ENCODE measurements at regions not wholly inside any gene's neighbourhood (a gene's known extent, or its start where the extent isn't known, plus 50 kb on each side); places are given as distances from the start of the nearest gene placed in this dataset.

DNA sequence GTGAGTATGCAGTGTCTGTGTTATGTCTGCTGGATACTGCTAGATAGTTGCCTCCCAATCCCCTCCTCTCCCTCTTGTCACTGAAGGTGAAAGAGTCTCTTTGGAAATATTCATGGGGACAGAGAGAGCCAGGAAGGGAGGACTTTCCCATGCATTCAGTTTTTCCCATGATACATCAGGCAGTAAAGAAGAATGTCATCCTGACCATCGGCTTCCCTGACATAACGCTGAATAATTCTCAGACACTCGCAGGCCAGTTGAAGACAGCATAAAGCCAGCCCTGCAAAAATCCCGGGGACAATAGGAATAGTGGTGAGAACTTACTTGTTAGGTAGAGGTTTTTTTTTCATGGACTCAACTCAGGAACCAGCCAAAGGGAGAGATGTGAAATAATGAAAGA, 58.1 kb downstream of the KLF4 start:
- Histone ChIP-seq H3K4me1 (ENCODE audit: low read depth, poor library complexity, severe bottlenecking) (no peaks in the 10 kb centered on the region), H3K36me3 (ENCODE audit: insufficient read depth) (no peaks in the 10 kb centered on the region), H4K20me1 (ENCODE audit: insufficient read depth) (no peaks in the 10 kb centered on the region), H2AFZ (ENCODE audit: low read depth) (no peak overlapping the region), H3K4me2 (no peak overlapping the region), H3K9ac (no peak overlapping the region), H3K79me2 (ENCODE audit: insufficient read depth, low read depth) (no peaks in the 10 kb centered on the region), H3K27me3 (ENCODE audit: insufficient read depth, low read depth) (no peaks in the 10 kb centered on the region), H3K4me3 (IDR thresholded peaks at IDR 0.05; ENCODE audit: insufficient read depth, low read depth, low read length) (no peak overlapping the region), H3K27ac (no peak overlapping the region)
- TF ChIP-seq, protein P1, sequence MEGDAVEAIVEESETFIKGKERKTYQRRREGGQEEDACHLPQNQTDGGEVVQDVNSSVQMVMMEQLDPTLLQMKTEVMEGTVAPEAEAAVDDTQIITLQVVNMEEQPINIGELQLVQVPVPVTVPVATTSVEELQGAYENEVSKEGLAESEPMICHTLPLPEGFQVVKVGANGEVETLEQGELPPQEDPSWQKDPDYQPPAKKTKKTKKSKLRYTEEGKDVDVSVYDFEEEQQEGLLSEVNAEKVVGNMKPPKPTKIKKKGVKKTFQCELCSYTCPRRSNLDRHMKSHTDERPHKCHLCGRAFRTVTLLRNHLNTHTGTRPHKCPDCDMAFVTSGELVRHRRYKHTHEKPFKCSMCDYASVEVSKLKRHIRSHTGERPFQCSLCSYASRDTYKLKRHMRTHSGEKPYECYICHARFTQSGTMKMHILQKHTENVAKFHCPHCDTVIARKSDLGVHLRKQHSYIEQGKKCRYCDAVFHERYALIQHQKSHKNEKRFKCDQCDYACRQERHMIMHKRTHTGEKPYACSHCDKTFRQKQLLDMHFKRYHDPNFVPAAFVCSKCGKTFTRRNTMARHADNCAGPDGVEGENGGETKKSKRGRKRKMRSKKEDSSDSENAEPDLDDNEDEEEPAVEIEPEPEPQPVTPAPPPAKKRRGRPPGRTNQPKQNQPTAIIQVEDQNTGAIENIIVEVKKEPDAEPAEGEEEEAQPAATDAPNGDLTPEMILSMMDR (conservative IDR thresholded peaks at IDR 0.05; ENCODE audit: low read depth, low read length) = no peak

DNA sequence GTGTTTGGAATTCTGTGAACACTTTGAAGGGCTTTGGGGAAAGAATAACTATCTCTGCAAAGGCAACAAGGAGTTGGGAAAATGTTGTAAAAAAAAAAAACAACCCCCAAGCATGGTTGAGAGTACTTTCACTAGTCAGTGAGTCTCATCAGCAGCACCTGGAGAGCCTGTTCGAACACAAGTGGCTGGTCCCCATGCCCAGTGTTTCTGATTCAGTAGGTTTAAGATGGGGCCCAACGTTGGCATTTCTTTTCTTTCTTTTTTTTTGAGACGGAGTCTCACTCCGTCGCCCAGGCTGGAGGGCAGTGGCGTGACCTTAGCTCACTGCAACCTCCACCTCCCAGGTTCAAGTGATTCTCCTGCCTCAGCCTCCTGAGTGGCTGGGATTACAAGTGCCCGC, 59.5 kb downstream of the KLF4 start:
- TF ChIP-seq, protein P1 (conservative IDR thresholded peaks at IDR 0.05; ENCODE audit: low read depth, low read length) = no peak
- Histone ChIP-seq H3K4me1 (ENCODE audit: low read depth, poor library complexity, severe bottlenecking) (no peaks in the 10 kb centered on the region), H2AFZ (ENCODE audit: low read depth) (no peak overlapping the region), H3K4me3 (IDR thresholded peaks at IDR 0.05; ENCODE audit: insufficient read depth, low read depth, low read length) (no peak overlapping the region), H3K9ac (no peak overlapping the region), H3K27ac (no peak overlapping the region), H4K20me1 (ENCODE audit: insufficient read depth) (no peaks in the 10 kb centered on the region), H3K79me2 (ENCODE audit: insufficient read depth, low read depth) (no peaks in the 10 kb centered on the region), H3K4me2 (no peak overlapping the region), H3K36me3 (ENCODE audit: insufficient read depth) (no peaks in the 10 kb centered on the region), H3K27me3 (ENCODE audit: insufficient read depth, low read depth) (no peaks in the 10 kb centered on the region)

DNA sequence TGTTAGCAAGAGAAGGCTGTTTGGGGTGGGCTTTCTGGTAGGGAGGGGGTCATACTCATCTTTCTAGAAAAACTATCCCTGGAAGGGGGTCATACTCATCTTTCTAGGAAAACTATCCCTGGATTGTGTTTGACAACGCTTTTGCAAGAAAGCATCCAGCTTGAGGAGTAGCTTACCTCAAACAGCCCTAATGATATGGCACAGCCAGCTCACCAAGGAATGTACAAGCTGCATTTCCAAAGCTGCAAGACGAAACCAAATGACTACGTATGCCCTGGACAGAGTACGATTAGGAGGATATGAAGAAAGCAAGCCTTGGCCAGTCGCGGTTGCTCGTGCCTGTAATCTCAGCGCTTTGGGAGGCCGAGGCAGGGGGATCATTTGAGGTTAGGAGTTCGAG, 63.4 kb downstream of the KLF4 start:
- Histone ChIP-seq H3K27me3 (ENCODE audit: insufficient read depth, low read depth) (no peaks in the 10 kb centered on the region), H3K79me2 (ENCODE audit: insufficient read depth, low read depth) (no peaks in the 10 kb centered on the region), H3K4me2 (no peak overlapping the region), H2AFZ (ENCODE audit: low read depth) (no peak overlapping the region), H3K4me3 (IDR thresholded peaks at IDR 0.05; ENCODE audit: insufficient read depth, low read depth, low read length) (no peak overlapping the region), H3K9ac (no peak overlapping the region), H4K20me1 (ENCODE audit: insufficient read depth) (no peaks in the 10 kb centered on the region), H3K4me1 (ENCODE audit: low read depth, poor library complexity, severe bottlenecking) (no peaks in the 10 kb centered on the region), H3K36me3 (ENCODE audit: insufficient read depth) (no peaks in the 10 kb centered on the region), H3K27ac (no peak overlapping the region)
- TF ChIP-seq, protein P1 (conservative IDR thresholded peaks at IDR 0.05; ENCODE audit: low read depth, low read length) = no peak

DNA sequence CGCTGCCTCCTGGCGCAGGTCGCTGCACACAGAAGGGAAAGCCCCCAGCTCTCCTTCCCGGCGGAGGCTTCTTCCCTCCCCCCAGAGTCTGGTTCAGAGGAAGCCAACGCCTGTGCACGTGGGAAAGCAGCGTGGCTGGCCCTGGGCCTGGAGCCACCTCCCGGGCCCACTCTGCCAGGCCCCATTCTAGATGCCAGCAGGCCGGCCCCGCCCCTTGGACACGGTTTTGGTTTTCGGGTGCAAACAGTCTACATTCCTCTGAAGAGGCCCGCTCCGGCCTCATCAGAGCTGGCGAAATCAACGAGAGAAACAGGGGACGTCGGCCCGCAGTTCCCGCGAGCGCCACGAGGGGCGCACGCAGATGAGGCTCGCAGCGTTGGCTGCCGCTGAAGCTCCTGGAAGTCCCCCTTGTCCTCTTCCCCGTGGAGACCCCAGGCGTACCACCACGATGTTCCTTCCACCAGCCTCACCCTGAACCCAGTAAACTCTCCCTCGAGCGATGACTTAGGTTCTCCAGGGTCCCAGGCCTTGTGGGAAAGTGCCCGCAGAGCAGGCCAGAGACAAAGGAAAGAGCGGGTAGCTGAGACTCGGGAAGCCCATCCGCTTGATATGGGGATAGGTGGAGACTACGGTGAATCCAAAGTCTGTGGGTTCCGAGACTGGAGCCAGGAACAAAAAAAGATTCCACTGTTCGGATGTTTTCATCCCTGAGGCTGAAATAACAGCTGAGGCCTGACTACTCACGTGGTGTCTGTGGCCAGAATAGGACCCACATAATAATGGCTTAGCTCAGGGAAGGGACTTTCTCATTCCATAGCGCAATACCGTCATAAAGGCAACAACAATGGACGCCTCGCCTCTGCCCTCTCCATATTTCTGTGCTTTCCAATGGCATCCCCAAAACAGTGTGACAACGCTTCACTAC, 64.2 kb downstream of the KLF4 start:
- H3K27ac ChIP-seq = no peak overlapping the region
- no peaks in the 10 kb centered on the region for H3K36me3 ChIP-seq (ENCODE audit: insufficient read depth)
- no peaks in the 10 kb centered on the region for H3K27me3 ChIP-seq (ENCODE audit: insufficient read depth, low read depth)
- H3K4me3 ChIP-seq (IDR thresholded peaks at IDR 0.05; ENCODE audit: insufficient read depth, low read depth, low read length) = no peak overlapping the region
- TF ChIP-seq, protein P1 (conservative IDR thresholded peaks at IDR 0.05; ENCODE audit: low read depth, low read length) = peak; percentile 35; the same call in 1 of the 2 replicates
- H2AFZ ChIP-seq (ENCODE audit: low read depth) = no peak overlapping the region
- H3K4me1 ChIP-seq (ENCODE audit: low read depth, poor library complexity, severe bottlenecking) = no peaks in the 10 kb centered on the region
- no peak overlapping the region for H3K9ac ChIP-seq
- no peak overlapping the region for H3K4me2 ChIP-seq
- H3K79me2 ChIP-seq (ENCODE audit: insufficient read depth, low read depth) = no peaks in the 10 kb centered on the region
- H4K20me1 ChIP-seq (ENCODE audit: insufficient read depth) = no peaks in the 10 kb centered on the region

All from KMS-11 (cell line).